ENCODE measurements at regions not wholly inside any gene's neighbourhood (a gene's known extent, or its start where the extent isn't known, plus 50 kb on each side); places are given as distances from the start of the nearest gene placed in this dataset.

DNA sequence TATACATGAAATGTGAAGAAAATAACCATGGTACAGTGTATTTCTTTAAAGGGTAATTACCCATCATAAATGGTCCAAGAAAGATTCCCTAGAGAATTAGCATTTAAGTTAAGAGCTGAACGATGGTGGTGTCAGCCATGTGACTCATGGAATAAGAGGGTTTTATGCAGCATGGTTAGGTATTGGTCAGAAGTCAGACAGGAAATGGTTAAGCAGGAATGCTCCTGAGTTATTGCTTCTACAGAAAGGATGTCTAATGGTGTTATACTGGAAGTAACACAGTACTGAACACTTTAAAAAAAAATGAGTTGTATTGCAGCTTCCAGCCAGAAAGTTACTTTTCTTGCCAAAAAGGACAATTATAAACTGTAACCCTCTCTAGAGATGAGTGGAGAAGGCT lies 72.7 kb upstream of the UBE2E3 start:
- ATAC-seq (no peak), DNase-seq (no peak), FAIRE-seq (no peak)
- TF ChIP-seq, protein P1, sequence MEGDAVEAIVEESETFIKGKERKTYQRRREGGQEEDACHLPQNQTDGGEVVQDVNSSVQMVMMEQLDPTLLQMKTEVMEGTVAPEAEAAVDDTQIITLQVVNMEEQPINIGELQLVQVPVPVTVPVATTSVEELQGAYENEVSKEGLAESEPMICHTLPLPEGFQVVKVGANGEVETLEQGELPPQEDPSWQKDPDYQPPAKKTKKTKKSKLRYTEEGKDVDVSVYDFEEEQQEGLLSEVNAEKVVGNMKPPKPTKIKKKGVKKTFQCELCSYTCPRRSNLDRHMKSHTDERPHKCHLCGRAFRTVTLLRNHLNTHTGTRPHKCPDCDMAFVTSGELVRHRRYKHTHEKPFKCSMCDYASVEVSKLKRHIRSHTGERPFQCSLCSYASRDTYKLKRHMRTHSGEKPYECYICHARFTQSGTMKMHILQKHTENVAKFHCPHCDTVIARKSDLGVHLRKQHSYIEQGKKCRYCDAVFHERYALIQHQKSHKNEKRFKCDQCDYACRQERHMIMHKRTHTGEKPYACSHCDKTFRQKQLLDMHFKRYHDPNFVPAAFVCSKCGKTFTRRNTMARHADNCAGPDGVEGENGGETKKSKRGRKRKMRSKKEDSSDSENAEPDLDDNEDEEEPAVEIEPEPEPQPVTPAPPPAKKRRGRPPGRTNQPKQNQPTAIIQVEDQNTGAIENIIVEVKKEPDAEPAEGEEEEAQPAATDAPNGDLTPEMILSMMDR (IDR thresholded peaks at IDR 0.05): no peak
- H3K27ac ChIP-seq: no peak overlapping the region
- intact Hi-C loops (cut with DNase I): no loop called here
- 63 to 82% methylated on average over 1 of the region's 1 CpG for WGBS, 2 donors
- H3K9me3 ChIP-seq: no peaks in the 10 kb centered on the region
- H3K27me3 ChIP-seq: no peaks in the 10 kb centered on the region
- H3K4me3 ChIP-seq: no peak overlapping the region
- H3K4me1 ChIP-seq: no peaks in the 10 kb centered on the region
- H3K36me3 ChIP-seq: no peaks in the 10 kb centered on the region

DNA sequence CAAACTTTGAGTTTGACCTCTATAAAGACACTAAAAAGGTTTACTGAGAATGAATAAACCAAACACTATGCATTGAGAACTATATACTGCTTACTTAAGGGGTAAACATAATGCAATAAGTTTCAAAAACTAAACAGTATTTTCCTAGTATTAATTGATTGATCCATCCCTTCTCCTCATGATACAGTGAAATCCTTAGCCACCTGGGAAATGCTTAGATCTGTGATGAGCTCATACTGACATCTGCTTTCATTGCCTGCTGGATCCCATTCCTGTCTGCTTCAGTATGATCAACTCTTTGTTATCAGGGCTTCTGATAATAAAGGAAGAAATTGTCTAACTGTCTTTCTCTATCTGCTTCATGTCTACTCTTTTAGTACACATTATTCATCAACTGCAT lies 74.9 kb upstream of the UBE2E3 start:
- no peak overlapping the region for H3K4me3 ChIP-seq
- H3K4me1 ChIP-seq: no peaks in the 10 kb centered on the region
- FAIRE-seq (no peak), DNase-seq (no peak), ATAC-seq (no peak)
- H3K27ac ChIP-seq: no peak overlapping the region
- H3K27me3 ChIP-seq: no peaks in the 10 kb centered on the region
- TF ChIP-seq, protein P1 (IDR thresholded peaks at IDR 0.05): no peak
- no peaks in the 10 kb centered on the region for H3K36me3 ChIP-seq
- H3K9me3 ChIP-seq: no peaks in the 10 kb centered on the region
- intact Hi-C loops (cut with DNase I): no loop called here

DNA sequence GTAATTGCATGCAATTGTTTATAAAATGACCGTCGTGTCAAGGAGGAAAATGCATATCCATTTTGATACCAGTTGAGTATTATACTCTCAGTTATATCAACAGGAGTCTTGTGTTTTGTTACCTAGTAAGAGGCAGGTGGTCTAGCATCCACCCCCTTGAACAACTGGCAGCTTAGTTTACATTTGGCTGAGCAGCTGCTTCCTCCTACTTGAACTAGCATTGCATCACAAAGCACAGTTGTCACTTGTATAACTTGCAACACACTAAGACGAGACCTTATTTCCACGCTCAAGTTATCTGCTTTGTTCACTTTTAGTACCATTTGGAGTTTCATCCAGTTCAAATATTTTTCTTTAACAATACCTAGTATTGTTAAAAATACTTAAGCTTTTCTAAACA lies 75.4 kb upstream of the UBE2E3 start:
- Histone ChIP-seq H3K4me3 (no peak overlapping the region), H3K27me3 (no peaks in the 10 kb centered on the region), H3K36me3 (no peaks in the 10 kb centered on the region), H3K4me1 (no peaks in the 10 kb centered on the region), H3K27ac (no peak overlapping the region), H3K9me3 (no peaks in the 10 kb centered on the region)
- TF ChIP-seq, protein P1 (IDR thresholded peaks at IDR 0.05): no peak
- 46 to 55% methylated on average over 4 of the region's 4 CpGs for WGBS, 2 donors
- DNase-seq (no peak), FAIRE-seq (no peak), ATAC-seq (no peak)
- intact Hi-C loops (cut with DNase I): no loop called here

DNA sequence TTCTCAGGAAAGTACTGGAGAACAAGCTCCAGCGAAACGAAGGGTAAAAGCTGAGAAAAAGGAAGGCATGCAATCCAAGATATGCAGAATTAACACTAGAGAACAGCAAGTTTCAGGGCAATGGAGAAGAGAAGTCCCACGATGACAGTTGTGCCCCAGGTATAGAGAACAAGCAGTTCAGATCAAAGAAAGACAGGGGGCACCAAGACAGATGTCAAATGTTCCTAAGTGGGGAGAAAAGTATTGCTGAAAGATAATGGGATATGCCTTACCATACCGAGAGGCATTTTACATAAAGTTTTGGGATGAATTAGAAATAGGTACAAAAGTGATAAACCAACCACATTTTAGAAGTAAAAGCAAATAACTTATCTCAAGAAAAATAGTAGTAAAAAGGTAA lies 79.1 kb upstream of the UBE2E3 start:
- no peak for DNase-seq
- no peaks in the 10 kb centered on the region for H3K4me1 ChIP-seq
- WGBS, 2 donors: 76 to 78% methylated on average over 4 of the region's 4 CpGs
- no peak for FAIRE-seq
- ATAC-seq: no peak
- H3K4me3 ChIP-seq: no peak overlapping the region
- no peak overlapping the region for H3K27ac ChIP-seq
- no peaks in the 10 kb centered on the region for H3K27me3 ChIP-seq
- H3K36me3 ChIP-seq: no peaks in the 10 kb centered on the region
- no peaks in the 10 kb centered on the region for H3K9me3 ChIP-seq
- TF ChIP-seq, protein P1 (IDR thresholded peaks at IDR 0.05): no peak
- intact Hi-C loops (cut with DNase I): no loop called here

DNA sequence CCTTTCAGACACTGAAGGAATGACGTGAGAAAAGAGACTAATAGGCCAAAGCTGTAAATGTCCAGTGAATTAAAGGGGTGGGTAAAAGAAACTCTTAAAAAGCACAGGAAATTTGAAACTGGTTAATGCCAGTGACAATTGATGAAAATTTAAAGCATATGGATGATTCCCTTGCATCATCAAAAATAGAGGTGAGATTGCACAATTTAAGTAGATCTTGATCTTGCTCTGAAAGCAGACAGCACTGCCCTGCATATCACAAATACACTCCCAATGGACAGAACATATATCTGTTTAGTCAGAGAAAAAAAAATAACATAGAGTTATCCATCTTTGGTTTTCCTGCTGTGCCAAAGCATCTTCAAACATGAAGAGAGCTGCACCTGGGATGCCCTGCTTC lies 86.7 kb upstream of the UBE2E3 start:
- no peaks in the 10 kb centered on the region for H3K27me3 ChIP-seq
- DNase-seq (no peak), FAIRE-seq (no peak), ATAC-seq (no peak)
- no peak overlapping the region for H3K27ac ChIP-seq
- H3K36me3 ChIP-seq: no peaks in the 10 kb centered on the region
- intact Hi-C loops (cut with DNase I): no loop called here
- TF ChIP-seq, protein P1 (IDR thresholded peaks at IDR 0.05): no peak
- H3K4me1 ChIP-seq: no peaks in the 10 kb centered on the region
- no peak overlapping the region for H3K4me3 ChIP-seq
- no peaks in the 10 kb centered on the region for H3K9me3 ChIP-seq
- 67 to 82% methylated on average over 1 of the region's 1 CpG for WGBS, 2 donors
